Erythroblast (primary cell): ENCODE measurements at regions not wholly inside any gene's neighbourhood (a gene's known extent, or its start where the extent isn't known, plus 50 kb on each side); places are given as distances from the start of the nearest gene placed in this dataset.

Experiments used
- GATA1 ChIP-seq: IDR thresholded peaks from 2 replicates; pipeline ENCODE4 v1.6.1; 2011; ENCODE audit warnings: low read depth, mild to moderate bottlenecking, control low read depth, low read length, moderate library complexity
- POLR2A ChIP-seq: IDR thresholded peaks from 2 replicates; pipeline ENCODE4 v1.6.1; 2011; ENCODE audit warnings: mild to moderate bottlenecking, low read length

GRCh38 chrX:148448686-148449085 lies 51.7 kb upstream of the AFF2 start:
- TF ChIP-seq POLR2A: no peak
- TF ChIP-seq GATA1: no peak
